ENCODE measurements at regions not wholly inside any gene's neighbourhood (a gene's known extent, or its start where the extent isn't known, plus 50 kb on each side); places are given as distances from the start of the nearest gene placed in this dataset.

- no peak for TF ChIP-seq CTCF (IDR thresholded peaks at IDR 0.05)
- TF ChIP-seq POLR2AphosphoS5 (IDR thresholded peaks at IDR 0.05) = no peak
- no peak for TF ChIP-seq POLR2A (IDR thresholded peaks at IDR 0.05)
These were observed 118.2 kb upstream of the GRIK3 start for GRCh38 chr1:37152491-37152890.

Measured in sigmoid colon (tissue), 4 donors.